Stimulated activated CD4-positive, alpha-beta T cell treated with anti-CD3 and anti-CD28 coated beads, Interleukin-1b, Interleukin-23, amount 100 ng/mL, for 24 hours (primary cell): ENCODE measurements at regions not wholly inside any gene's neighbourhood (a gene's known extent, or its start where the extent isn't known, plus 50 kb on each side); places are given as distances from the start of the nearest gene placed in this dataset.

Experiments
- DNase-seq, 4 experiments: peaks; one replicate each; pipeline ENCODE4 v3.0.0-alpha.2; 2020; ENCODE audit warnings: low read depth in 4 of 4, low spot score in 1 of 4

- DNase-seq: no peak
Observed at GRCh38 chr1:67635055-67635809, 49.8 kb upstream of the GADD45A start.
